H9 (cell line): ENCODE measurements at regions not wholly inside any gene's neighbourhood (a gene's known extent, or its start where the extent isn't known, plus 50 kb on each side); places are given as distances from the start of the nearest gene placed in this dataset.

ENCODE experiments used
- DNase-seq: peaks from one replicate; pipeline ENCODE4 v3.0.0-alpha.2; 2017
- H2AFZ ChIP-seq: one replicate; pipeline ENCODE4 v1.6.1; 2013; ENCODE audit warnings: mild to moderate bottlenecking, low read length, control low read depth, moderate library complexity
- H2AK5ac ChIP-seq: 2 replicates; pipeline ENCODE4 v1.6.1; 2013; ENCODE audit warnings: low read length, control low read depth, mixed read lengths; ENCODE audit not compliant: insufficient read length
- H2BK120ac ChIP-seq: one replicate; pipeline ENCODE4 v1.6.1; 2013; ENCODE audit warnings: low read depth, mild to moderate bottlenecking, low read length, control low read depth, inconsistent platforms; ENCODE audit not compliant: poor library complexity, severe bottlenecking
- H2BK12ac ChIP-seq: 2 replicates; pipeline ENCODE4 v1.6.1; 2013; ENCODE audit warnings: low read length, control low read depth, mixed read lengths, low read depth; ENCODE audit not compliant: insufficient read length
- H2BK15ac ChIP-seq: 2 replicates; pipeline ENCODE4 v1.6.1; 2013; ENCODE audit warnings: low read depth, low read length, control low read depth
- H2BK20ac ChIP-seq: one replicate; pipeline ENCODE4 v1.6.1; 2013; ENCODE audit warnings: low read depth, mild to moderate bottlenecking, low read length, control low read depth, inconsistent platforms; ENCODE audit not compliant: poor library complexity, severe bottlenecking
- H2BK5ac ChIP-seq: 2 replicates; pipeline ENCODE4 v1.6.1; 2013; ENCODE audit warnings: low read length, control low read depth, mixed read lengths; ENCODE audit not compliant: insufficient read length
- H3K14ac ChIP-seq: 2 replicates; pipeline ENCODE4 v1.6.1; 2013; ENCODE audit warnings: low read length, control low read depth; ENCODE audit not compliant: insufficient read depth
- H3K18ac ChIP-seq: 2 replicates; pipeline ENCODE4 v1.6.1; 2013; ENCODE audit warnings: low read depth, mild to moderate bottlenecking, mixed read lengths, low read length, control low read depth; ENCODE audit not compliant: insufficient read length
- H3K23ac ChIP-seq: 2 replicates; pipeline ENCODE4 v1.6.1; 2013; ENCODE audit warnings: low read length, control low read depth, mixed read lengths, low read depth; ENCODE audit not compliant: insufficient read length
- H3K23me2 ChIP-seq: 2 replicates; pipeline ENCODE4 v1.6.1; 2013; ENCODE audit warnings: low read depth, mild to moderate bottlenecking, mixed read lengths, low read length, control low read depth; ENCODE audit not compliant: insufficient read length, poor library complexity, severe bottlenecking
- H3K27ac ChIP-seq: 2 replicates; pipeline ENCODE4 v1.5.1; 2013; ENCODE audit warnings: low read length, control low read depth, mixed read lengths, low read depth; ENCODE audit not compliant: insufficient read length
- H3K27me3 ChIP-seq: 2 replicates; pipeline ENCODE4 v1.6.1; 2013; ENCODE audit warnings: low read length, control low read depth, inconsistent platforms; ENCODE audit not compliant: insufficient read depth
- H3K4ac ChIP-seq: 2 replicates; pipeline ENCODE4 v1.6.1; 2013; ENCODE audit warnings: low read depth, mild to moderate bottlenecking, control low read depth, inconsistent platforms, low read length, moderate library complexity
- H3K4me1 ChIP-seq: 2 replicates; pipeline ENCODE4 v1.6.1; 2013; ENCODE audit warnings: low read length, control low read depth, inconsistent platforms; ENCODE audit not compliant: insufficient read depth
- H3K4me2 ChIP-seq: 2 replicates; pipeline ENCODE4 v1.6.1; 2013; ENCODE audit warnings: low read length, control low read depth, mixed read lengths; ENCODE audit not compliant: insufficient read length, insufficient read depth
- H3K56ac ChIP-seq: 2 replicates; pipeline ENCODE4 v1.6.1; 2013; ENCODE audit warnings: low read depth, mild to moderate bottlenecking, mixed read lengths, low read length, control low read depth; ENCODE audit not compliant: insufficient read length
- H3K79me1 ChIP-seq: 2 replicates; pipeline ENCODE4 v1.6.1; 2013; ENCODE audit warnings: low read depth, mild to moderate bottlenecking, moderate library complexity, low read length, control low read depth, inconsistent platforms; ENCODE audit not compliant: insufficient read depth, poor library complexity, severe bottlenecking
- H3K79me2 ChIP-seq: 2 replicates; pipeline ENCODE4 v1.6.1; 2013; ENCODE audit warnings: low read length, control low read depth, inconsistent platforms; ENCODE audit not compliant: insufficient read depth
- H3K9ac ChIP-seq: 2 replicates; pipeline ENCODE4 v1.6.1; 2013; ENCODE audit warnings: low read length, control low read depth, mixed read lengths; ENCODE audit not compliant: insufficient read length; ENCODE audit errors: extremely low read depth
- H3K9me3 ChIP-seq: one replicate; pipeline ENCODE4 v1.6.1; 2013; ENCODE audit warnings: low read depth, low read length, inconsistent platforms; ENCODE audit not compliant: control insufficient read depth
- H3T11ph ChIP-seq: one replicate; pipeline ENCODE4 v1.6.1; 2013; ENCODE audit warnings: mild to moderate bottlenecking, low read length, control low read depth, inconsistent platforms
- H4K20me1 ChIP-seq: one replicate; pipeline ENCODE4 v1.6.1; 2013; ENCODE audit not compliant: control insufficient read depth, insufficient read length, insufficient read depth
- H4K5ac ChIP-seq: 2 replicates; pipeline ENCODE4 v1.6.1; 2013; ENCODE audit warnings: low read depth, mild to moderate bottlenecking, mixed read lengths, low read length, control low read depth; ENCODE audit not compliant: insufficient read length
- H4K8ac ChIP-seq: replicated peaks from 2 replicates; pipeline ENCODE4 v1.6.1; 2013; ENCODE audit warnings: low read length, control low read depth, mixed read lengths, low read depth; ENCODE audit not compliant: insufficient read length
- H4K91ac ChIP-seq: 2 replicates; pipeline ENCODE4 v1.6.1; 2013; ENCODE audit warnings: low read depth, mild to moderate bottlenecking, moderate library complexity, mixed read lengths, low read length, control low read depth; ENCODE audit not compliant: insufficient read length
- H3K27ac Mint-ChIP-seq, 3 experiments: 2 replicates in 2 of 3; 3 replicates in 1 of 3; pipeline ENCODE4 v1.8.0; 2020 to 2021; ENCODE audit warnings: mixed read lengths in 3 of 3, mild to moderate bottlenecking in 1 of 3, moderate library complexity in 1 of 3
- H3K27me3 Mint-ChIP-seq: 2 replicates; pipeline ENCODE4 v1.8.0; 2021; ENCODE audit warnings: low read depth, mild to moderate bottlenecking, moderate library complexity, mixed read lengths
- H3K36me3 Mint-ChIP-seq, 3 experiments: 2 replicates in 2 of 3; 3 replicates in 1 of 3; pipeline ENCODE4 v1.8.0; 2020 to 2021; ENCODE audit warnings: low read depth in 3 of 3, mixed read lengths in 3 of 3; ENCODE audit not compliant: insufficient read depth in 1 of 3
- H3K4me1 Mint-ChIP-seq, 2 experiments: 2 replicates each; pipeline ENCODE4 v1.8.0; 2020; ENCODE audit warnings: mixed read lengths in 2 of 2
- H3K4me3 Mint-ChIP-seq, 2 experiments: 2 replicates in 1 of 2; 3 replicates in 1 of 2; pipeline ENCODE4 v1.8.0; 2020 to 2021; ENCODE audit warnings: mild to moderate bottlenecking in 2 of 2, mixed read lengths in 2 of 2, moderate library complexity in 1 of 2
- H3K9me3 Mint-ChIP-seq, 2 experiments: 2 replicates in 1 of 2; 3 replicates in 1 of 2; pipeline ENCODE4 v1.8.0; 2020; ENCODE audit warnings: mild to moderate bottlenecking in 2 of 2, mixed read lengths in 2 of 2, moderate library complexity in 1 of 2
- CTCF ChIP-seq: fragments of 200-600 bp; sonication (generic); conservative IDR thresholded peaks from 3 replicates; pipeline ENCODE4 v1.8.0; 2021; ENCODE audit warnings: antibody characterized with exemption, mild to moderate bottlenecking
- WGBS: extraction: QIAGEN DNeasy Blood & Tissue Kit; methylation state at CpG from one replicate; pipeline ENCODE4 v1.1.7; 2013; ENCODE audit warnings: missing lambda C conversion rate, low lambda C conversion rate, mixed read lengths; ENCODE audit not compliant: insufficient read length; ENCODE audit errors: extremely low coverage; 5-methylcytosine and 5-hydroxymethylcytosine counted together

GRCh38 chr10:60555700-60556099 lies 166.0 kb upstream of the ANK3 start:
- H2BK20ac ChIP-seq, result no peak overlapping the region
- Mint-ChIP-seq H3K4me1 (no peaks in the 10 kb centered on the region), H3K4me3 (no peak overlapping the region), H3K27ac (no peak overlapping the region), H3K36me3 (peaks cover 6 to 13% (median 13%) of the 10 kb centered on the region in 3 experiments; a peak in 6 of 7 replicates), H3K9me3 (peaks cover 11 to 15% of the 10 kb centered on the region in 2 experiments; a peak in 4 of 5 replicates), H3K27me3 (no peaks in the 10 kb centered on the region)
- no peak overlapping the region for H2AK5ac ChIP-seq
- no peak overlapping the region for H2BK15ac ChIP-seq
- H3T11ph ChIP-seq, result no peak overlapping the region
- TF ChIP-seq CTCF, result no peak
- no peak overlapping the region for H4K5ac ChIP-seq
- H3K27ac ChIP-seq, result no peak overlapping the region
- no peaks in the 10 kb centered on the region for H3K23me2 ChIP-seq
- no peak overlapping the region for H3K4me2 ChIP-seq
- H4K8ac ChIP-seq, result no peak overlapping the region
- no peak overlapping the region for H3K14ac ChIP-seq
- no peak overlapping the region for H3K18ac ChIP-seq
- H3K79me2 ChIP-seq, result no peaks in the 10 kb centered on the region
- H3K4ac ChIP-seq, result no peak overlapping the region
- no peak overlapping the region for H2BK5ac ChIP-seq
- no peak overlapping the region for H2BK120ac ChIP-seq
- H3K9ac ChIP-seq, result no peak overlapping the region
- DNase-seq, result no peak
- no peaks in the 10 kb centered on the region for H3K9me3 ChIP-seq
- H3K79me1 ChIP-seq, result no peaks in the 10 kb centered on the region
- no peak overlapping the region for H3K56ac ChIP-seq
- H2AFZ ChIP-seq, result no peak overlapping the region
- H3K23ac ChIP-seq, result no peak overlapping the region
- H4K20me1 ChIP-seq, result no peaks in the 10 kb centered on the region
- H2BK12ac ChIP-seq, result no peak overlapping the region
- H3K4me1 ChIP-seq, result no peaks in the 10 kb centered on the region
- WGBS, result no CpG with 5 or more reads among the region's 5 CpGs
- H4K91ac ChIP-seq, result no peak overlapping the region
- H3K27me3 ChIP-seq, result no peaks in the 10 kb centered on the region
